Thyroid gland (tissue), 4 donors: ENCODE measurements at regions not wholly inside any gene's neighbourhood (a gene's known extent, or its start where the extent isn't known, plus 50 kb on each side); places are given as distances from the start of the nearest gene placed in this dataset.

Experiments used
- CTCF ChIP-seq, 6 experiments: fragments of 200-600 bp in 3 of 6; fragments of 450-650 bp in 3 of 6; sonication (generic) in 3 of 6; IDR thresholded peaks; one replicate each; pipeline ENCODE4 v1.5.1; 2016 to 2019; ENCODE audit warnings: antibody characterized with exemption in 6 of 6, mild to moderate bottlenecking in 2 of 6, inconsistent platforms in 1 of 6, moderate library complexity in 1 of 6
- POLR2A ChIP-seq, 2 donors: fragments of 450-650 bp; IDR thresholded peaks; one replicate each; pipeline ENCODE4 v1.6.1; 2017; ENCODE audit warnings: antibody characterized with exemption in 2 of 2, mild to moderate bottlenecking in 2 of 2, moderate library complexity in 1 of 2

GRCh38 chr16:48681520-48681919 lies 71.5 kb upstream of the N4BP1 start:
- TF ChIP-seq CTCF (IDR thresholded peaks at IDR 0.05) (no peak), POLR2A (IDR thresholded peaks at IDR 0.05) (no peak)
